Keratinocyte (primary cell): ENCODE measurements at regions not wholly inside any gene's neighbourhood (a gene's known extent, or its start where the extent isn't known, plus 50 kb on each side); places are given as distances from the start of the nearest gene placed in this dataset.

ENCODE experiments used
- DNase-seq: peaks from one replicate; pipeline ENCODE4 v3.0.0-alpha.2; 2011; ENCODE audit warnings: low read depth, missing footprints, low spot score
- FAIRE-seq: peaks from 2 replicates; lab custom pipeline; 2011; peaks lifted over from hg19 to GRCh38; lab: Jason Lieb, UNC
- H2AFZ ChIP-seq: 2 replicates; pipeline ENCODE4 v1.6.0; 2012; ENCODE audit warnings: low read length, control low read depth, inconsistent platforms; ENCODE audit not compliant: control insufficient read depth
- H3K27ac ChIP-seq: 2 replicates; pipeline ENCODE4 v1.5.1; 2011; ENCODE audit warnings: low read length; ENCODE audit not compliant: control insufficient read depth, insufficient read depth
- H3K27me3 ChIP-seq: 3 replicates; pipeline ENCODE4 v1.6.0; 2011; ENCODE audit warnings: low read length; ENCODE audit not compliant: control insufficient read depth, insufficient read depth; ENCODE audit errors: extremely low read depth
- H3K36me3 ChIP-seq, 2 experiments: 2 replicates in 1 of 2; 3 replicates in 1 of 2; pipeline ENCODE4 v1.5.1; 2011; ENCODE audit warnings: low read length in 2 of 2, mild to moderate bottlenecking in 1 of 2; ENCODE audit not compliant: control insufficient read depth in 2 of 2, insufficient read depth in 2 of 2; ENCODE audit errors: extremely low read depth in 1 of 2
- H3K4me1 ChIP-seq: 3 replicates; pipeline ENCODE4 v1.5.1; 2011; ENCODE audit warnings: low read length; ENCODE audit not compliant: control insufficient read depth, insufficient read depth; ENCODE audit errors: extremely low read depth
- H3K4me2 ChIP-seq: 3 replicates; pipeline ENCODE4 v1.6.0; 2011; ENCODE audit warnings: low read depth, low read length; ENCODE audit not compliant: control insufficient read depth, insufficient read depth; ENCODE audit errors: extremely low read depth
- H3K4me3 ChIP-seq, 3 experiments: fragments of 200-600 bp in 1 of 3; sonication (generic) in 1 of 3; 2 replicates in 2 of 3; 3 replicates in 1 of 3; pipeline ENCODE4 v1.5.1; 2011 to 2016; ENCODE audit warnings: low read length in 3 of 3, mild to moderate bottlenecking in 3 of 3, control low read depth in 2 of 3, inconsistent platforms in 1 of 3, low read depth in 1 of 3, mixed read lengths in 1 of 3, mixed run types in 1 of 3, moderate library complexity in 1 of 3; ENCODE audit not compliant: control insufficient read depth in 2 of 3, insufficient read depth in 2 of 3; ENCODE audit errors: extremely low read depth in 1 of 3
- H3K79me2 ChIP-seq: 2 replicates; pipeline ENCODE4 v1.6.0; 2012; ENCODE audit warnings: low read length; ENCODE audit not compliant: control insufficient read depth, insufficient read depth
- H3K9ac ChIP-seq: 3 replicates; pipeline ENCODE4 v1.6.0; 2011; ENCODE audit warnings: low read length; ENCODE audit not compliant: control insufficient read depth, insufficient read depth; ENCODE audit errors: extremely low read depth
- H3K9me1 ChIP-seq: 3 replicates; pipeline ENCODE4 v1.6.0; 2011; ENCODE audit warnings: low read length; ENCODE audit not compliant: control insufficient read depth, insufficient read depth; ENCODE audit errors: extremely low read depth
- H3K9me3 ChIP-seq: 2 replicates; pipeline ENCODE4 v1.5.1; 2012; ENCODE audit warnings: low read depth, low read length; ENCODE audit not compliant: control insufficient read depth
- H4K20me1 ChIP-seq: 3 replicates; pipeline ENCODE4 v1.6.0; 2011; ENCODE audit warnings: low read length; ENCODE audit not compliant: control insufficient read depth, insufficient read depth; ENCODE audit errors: extremely low read depth
- EZH2 ChIP-seq: IDR thresholded peaks from one replicate; pipeline ENCODE4 v1.6.1; 2012; ENCODE audit warnings: inconsistent platforms, mild to moderate bottlenecking, low read length, moderate library complexity
- dilution Hi-C: fragments of 300-500 bp; cut with MboI; formaldehyde crosslinking; loops from one replicate; pipeline ENCODE4 v1.7.0; 2020; ENCODE audit warnings: low sequenced_read_pairs; ENCODE audit not compliant: extremely low pct_ligation_motif_present
- TF ChIP-seq, protein P1 (sequence below), 3 experiments: IDR thresholded peaks in 1 of 3; conservative IDR thresholded peaks in 1 of 3; optimal IDR thresholded peaks in 1 of 3; 2 replicates in 2 of 3; 3 replicates in 1 of 3; pipeline versions ENCODE3 to v1.5.1; 2011; ENCODE audit warnings: low read length in 3 of 3, mild to moderate bottlenecking in 3 of 3, moderate library complexity in 2 of 3, control low read depth in 1 of 3, inconsistent platforms in 1 of 3; ENCODE audit not compliant: insufficient read depth in 2 of 3; ENCODE audit errors: extremely low read depth in 1 of 3

DNA sequence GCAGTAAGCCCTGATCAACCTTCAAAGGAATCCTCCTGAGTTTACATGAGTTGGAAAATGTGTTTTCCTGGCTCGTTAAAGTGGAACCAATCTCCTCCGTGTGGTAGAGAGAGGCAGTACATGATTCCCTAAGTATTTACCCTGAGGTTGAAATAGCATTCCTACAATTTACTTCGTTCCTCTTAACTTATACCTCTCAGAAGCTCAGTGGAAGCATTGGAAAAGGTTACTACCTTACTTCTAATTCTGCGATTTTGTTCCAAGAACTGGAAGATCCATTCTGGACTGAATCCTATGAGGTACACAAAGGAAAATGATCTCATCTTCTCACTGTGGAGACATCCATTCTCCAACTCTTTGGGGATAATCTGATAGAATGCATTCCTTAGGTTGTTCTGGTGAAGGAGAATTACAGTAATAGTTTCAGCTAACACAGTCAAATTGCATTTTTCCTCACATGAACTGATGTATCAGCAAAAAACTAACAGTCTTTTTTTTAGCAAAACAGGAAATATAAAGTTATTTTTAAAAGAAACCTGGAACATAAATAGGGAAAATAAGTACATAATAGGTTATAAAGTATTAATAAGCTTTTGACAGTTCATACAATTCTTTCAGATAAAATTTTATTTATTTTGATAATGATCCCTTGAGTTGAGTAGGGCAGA, 475.6 kb downstream of the PDZRN4 start:
- no peak overlapping the region for H3K4me3 ChIP-seq
- H3K79me2 ChIP-seq: no peaks in the 10 kb centered on the region
- no peak for FAIRE-seq
- DNase-seq: no peak
- H3K36me3 ChIP-seq: no peaks in the 10 kb centered on the region
- H3K9ac ChIP-seq: no peak overlapping the region
- no peaks in the 10 kb centered on the region for H3K27me3 ChIP-seq
- no peak overlapping the region for H3K4me2 ChIP-seq
- H4K20me1 ChIP-seq: no peaks in the 10 kb centered on the region
- dilution Hi-C loops: no loop called here
- H3K9me3 ChIP-seq: no peaks in the 10 kb centered on the region
- no peak overlapping the region for H2AFZ ChIP-seq
- H3K27ac ChIP-seq: no peak overlapping the region
- no peaks in the 10 kb centered on the region for H3K9me1 ChIP-seq
- TF ChIP-seq EZH2: no peak
- TF ChIP-seq, protein P1, sequence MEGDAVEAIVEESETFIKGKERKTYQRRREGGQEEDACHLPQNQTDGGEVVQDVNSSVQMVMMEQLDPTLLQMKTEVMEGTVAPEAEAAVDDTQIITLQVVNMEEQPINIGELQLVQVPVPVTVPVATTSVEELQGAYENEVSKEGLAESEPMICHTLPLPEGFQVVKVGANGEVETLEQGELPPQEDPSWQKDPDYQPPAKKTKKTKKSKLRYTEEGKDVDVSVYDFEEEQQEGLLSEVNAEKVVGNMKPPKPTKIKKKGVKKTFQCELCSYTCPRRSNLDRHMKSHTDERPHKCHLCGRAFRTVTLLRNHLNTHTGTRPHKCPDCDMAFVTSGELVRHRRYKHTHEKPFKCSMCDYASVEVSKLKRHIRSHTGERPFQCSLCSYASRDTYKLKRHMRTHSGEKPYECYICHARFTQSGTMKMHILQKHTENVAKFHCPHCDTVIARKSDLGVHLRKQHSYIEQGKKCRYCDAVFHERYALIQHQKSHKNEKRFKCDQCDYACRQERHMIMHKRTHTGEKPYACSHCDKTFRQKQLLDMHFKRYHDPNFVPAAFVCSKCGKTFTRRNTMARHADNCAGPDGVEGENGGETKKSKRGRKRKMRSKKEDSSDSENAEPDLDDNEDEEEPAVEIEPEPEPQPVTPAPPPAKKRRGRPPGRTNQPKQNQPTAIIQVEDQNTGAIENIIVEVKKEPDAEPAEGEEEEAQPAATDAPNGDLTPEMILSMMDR (optimal IDR thresholded peaks at IDR 0.05 in 1 of 3, IDR thresholded peaks at IDR 0.05 in 1 of 3, conservative IDR thresholded peaks at IDR 0.05 in 1 of 3; ENCODE audit: extremely low read depth in 1 of 3, insufficient read depth in 2 of 3, low read length in 3 of 3): peak; percentile 16 to 68 (median 39)
- no peaks in the 10 kb centered on the region for H3K4me1 ChIP-seq

DNA sequence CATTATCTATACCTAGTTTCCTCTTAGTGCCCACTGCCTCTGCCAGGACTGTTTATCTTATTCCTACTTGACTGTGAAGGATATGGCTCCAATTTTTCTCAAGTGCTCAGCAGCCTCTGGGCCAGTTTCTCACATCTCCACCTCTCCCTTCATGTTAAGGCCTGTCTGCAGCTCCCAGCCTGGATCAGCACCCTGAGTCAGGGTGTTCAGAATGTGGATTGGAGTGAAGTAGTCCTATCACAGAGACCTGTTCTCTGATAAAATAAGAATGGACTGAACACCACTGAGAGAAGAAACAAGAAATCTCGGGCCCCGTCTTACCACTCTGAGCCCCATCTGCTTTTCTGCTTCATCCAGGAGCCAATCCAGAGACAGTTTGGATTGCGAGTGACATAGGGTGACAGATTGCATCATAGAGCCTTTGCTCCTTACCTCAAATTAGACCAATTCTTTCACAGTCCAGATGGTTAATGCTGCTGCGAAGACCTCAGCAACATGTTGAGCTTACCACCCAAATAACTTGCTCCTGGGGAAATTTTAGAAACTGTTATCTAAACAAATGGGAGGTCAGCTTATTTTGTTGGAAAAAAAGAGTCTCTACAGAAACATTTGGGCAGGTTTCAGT, 473.1 kb downstream of the PDZRN4 start:
- Histone ChIP-seq H3K27me3 (no peaks in the 10 kb centered on the region), H3K4me2 (no peak overlapping the region), H3K79me2 (no peaks in the 10 kb centered on the region), H3K27ac (no peak overlapping the region), H3K4me3 (no peak overlapping the region), H3K9ac (no peak overlapping the region), H3K4me1 (no peaks in the 10 kb centered on the region), H3K9me3 (no peaks in the 10 kb centered on the region), H3K9me1 (no peaks in the 10 kb centered on the region), H3K36me3 (no peaks in the 10 kb centered on the region), H2AFZ (no peak overlapping the region), H4K20me1 (no peaks in the 10 kb centered on the region)
- dilution Hi-C loops: no loop called here
- TF ChIP-seq, protein P1 (optimal IDR thresholded peaks at IDR 0.05 in 1 of 3, IDR thresholded peaks at IDR 0.05 in 1 of 3, conservative IDR thresholded peaks at IDR 0.05 in 1 of 3; ENCODE audit: extremely low read depth in 1 of 3, insufficient read depth in 2 of 3, low read length in 3 of 3): no peak
- TF ChIP-seq EZH2: no peak
- no peak for FAIRE-seq
- DNase-seq: no peak
